Caco-2 (cell line): ENCODE measurements at regions not wholly inside any gene's neighbourhood (a gene's known extent, or its start where the extent isn't known, plus 50 kb on each side); places are given as distances from the start of the nearest gene placed in this dataset.

ENCODE experiments used
- BruUV-seq: library from RNA; stranded (reverse); fragments of 400-500 nt; replicated peaks from 2 replicates; lab custom pipeline; 2021; lab: Mats Ljungman, UMichigan
- CTCF ChIA-PET: fragments of 300-600 bp; sonication (Branson Sonifier 250); formaldehyde crosslinking; loops from one replicate; lab custom pipeline; 2022; ENCODE audit warnings: antibody characterized with exemption; lab: Charles Lee
- POLR2A ChIA-PET: fragments of 300-600 bp; sonication (Branson Sonifier 250); formaldehyde crosslinking; loops from one replicate; lab custom pipeline; 2022; ENCODE audit warnings: antibody characterized with exemption; lab: Charles Lee
- DNase-seq, 2 experiments: peaks; one replicate each; pipeline versions ENCODE4 v3.0.0 to v3.0.0-alpha.2; 2020 to 2022
- H3K27me3 ChIP-seq: replicated peaks from 2 replicates; pipeline ENCODE4 v1.6.0; 2011; ENCODE audit warnings: low read length; ENCODE audit not compliant: control insufficient read depth, insufficient read depth
- H3K36me3 ChIP-seq: 2 replicates; pipeline ENCODE4 v1.5.1; 2011; ENCODE audit warnings: low read length; ENCODE audit not compliant: control insufficient read depth, insufficient read depth
- H3K4me1 ChIP-seq: fragments of 250-450 bp; sonication (Bioruptor Pico); 2 replicates; pipeline ENCODE4 v1.5.1; 2020; ENCODE audit warnings: mild to moderate bottlenecking
- H3K4me3 ChIP-seq: 2 replicates; pipeline ENCODE4 v1.5.1; 2011; ENCODE audit warnings: low read depth, mild to moderate bottlenecking, control low read depth, low read length
- H3K9me3 ChIP-seq: fragments of 250-450 bp; sonication (Bioruptor Pico); 2 replicates; pipeline ENCODE4 v1.5.1; 2020; ENCODE audit warnings: mild to moderate bottlenecking, moderate library complexity
- H3K27ac Mint-ChIP-seq: one replicate; pipeline ENCODE4 v1.8.0; 2022; ENCODE audit warnings: mixed read lengths; ENCODE audit not compliant: unreplicated experiment
- H3K27me3 Mint-ChIP-seq: one replicate; pipeline ENCODE4 v1.8.0; 2022; ENCODE audit warnings: mixed read lengths; ENCODE audit not compliant: insufficient read depth, unreplicated experiment
- H3K36me3 Mint-ChIP-seq: one replicate; pipeline ENCODE4 v1.8.0; 2022; ENCODE audit warnings: mild to moderate bottlenecking, mixed read lengths; ENCODE audit not compliant: insufficient read depth, unreplicated experiment
- H3K4me1 Mint-ChIP-seq: one replicate; pipeline ENCODE4 v1.8.0; 2022; ENCODE audit warnings: low read depth, mixed read lengths; ENCODE audit not compliant: unreplicated experiment
- H3K4me3 Mint-ChIP-seq: one replicate; pipeline ENCODE4 v1.8.0; 2022; ENCODE audit warnings: mild to moderate bottlenecking, moderate library complexity, mixed read lengths; ENCODE audit not compliant: unreplicated experiment
- H3K9me3 Mint-ChIP-seq: one replicate; pipeline ENCODE4 v1.8.0; 2022; ENCODE audit warnings: mixed read lengths; ENCODE audit not compliant: unreplicated experiment
- intact Hi-C: fragments of 100-400 bp; cut with micrococcal nuclease; formaldehyde crosslinking; loops from one replicate; pipeline ENCODE4 v1.10.0; 2022; ENCODE audit not compliant: unreplicated experiment
- TF ChIP-seq, protein P1 (sequence below), 2 experiments: fragments of 200-600 bp in 1 of 2; IDR thresholded peaks; 1 replicate in 1 of 2; 2 replicates in 1 of 2; pipeline versions ENCODE4 v1.5.1 to v1.8.0; 2011 to 2022; ENCODE audit warnings: antibody characterized with exemption in 1 of 2, control low read depth in 1 of 2, inconsistent platforms in 1 of 2, low read depth in 1 of 2, low read length in 1 of 2, mild to moderate bottlenecking in 1 of 2, moderate library complexity in 1 of 2; ENCODE audit not compliant: insufficient read depth in 1 of 2, severe bottlenecking in 1 of 2, unreplicated experiment in 1 of 2

DNA sequence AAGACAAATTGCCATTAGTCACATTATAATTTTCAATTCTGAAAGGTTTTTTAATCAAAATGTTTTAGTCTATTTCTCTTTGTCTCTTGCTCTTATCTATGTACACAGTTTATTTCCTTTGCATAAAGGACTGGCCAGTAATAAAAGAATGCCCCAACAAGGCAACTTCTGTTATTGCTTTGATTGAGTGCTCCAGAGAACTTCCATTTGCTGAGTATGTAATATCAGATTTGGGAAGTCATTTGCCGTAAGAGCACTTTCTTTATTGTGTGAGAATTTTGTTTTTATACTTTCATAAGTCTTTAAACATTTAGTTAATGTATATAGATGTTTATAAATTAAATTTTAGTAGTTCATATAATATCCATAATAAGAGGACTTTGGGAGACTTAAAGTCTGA lies 1140.4 kb downstream of the PCDH9 start:
- no TSS peak for BruUV-seq
- CTCF ChIA-PET: no interaction called here
- intact Hi-C loops: no loop called here

DNA sequence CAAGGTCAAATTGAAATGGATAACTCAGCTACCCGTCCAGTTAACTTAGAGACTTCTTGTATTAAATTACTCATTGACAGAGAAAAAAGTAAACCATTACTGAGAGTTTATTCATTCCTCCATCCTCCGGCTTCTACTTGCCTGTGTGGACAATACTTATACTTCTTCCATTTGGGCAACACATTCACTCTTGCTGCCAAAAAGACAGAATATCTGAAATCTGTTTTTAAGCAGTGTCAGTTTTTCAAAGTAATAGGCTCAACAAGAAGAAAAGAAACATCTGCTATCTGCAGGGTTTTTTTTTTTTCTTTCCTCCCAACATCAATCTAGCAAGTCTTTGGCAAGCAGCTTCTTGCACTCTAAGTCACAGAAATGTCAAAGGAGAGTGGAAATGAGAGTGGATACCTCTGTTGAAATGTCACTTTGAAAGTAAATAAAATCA lies 1142.8 kb downstream of the PCDH9 start:
- Mint-ChIP-seq H3K27me3 (no peaks in the 10 kb centered on the region), H3K36me3 (no peaks in the 10 kb centered on the region), H3K27ac (no peak overlapping the region), H3K4me1 (no peaks in the 10 kb centered on the region), H3K9me3 (no peaks in the 10 kb centered on the region), H3K4me3 (no peak overlapping the region)
- H3K4me3 ChIP-seq: no peak overlapping the region
- POLR2A ChIA-PET: no interaction called here
- no peak for DNase-seq
- H3K9me3 ChIP-seq: no peaks in the 10 kb centered on the region; the same call in 1 of the 2 replicates
- no peaks in the 10 kb centered on the region for H3K4me1 ChIP-seq
- no peaks in the 10 kb centered on the region for H3K36me3 ChIP-seq
- CTCF ChIA-PET: no interaction called here
- TF ChIP-seq, protein P1, sequence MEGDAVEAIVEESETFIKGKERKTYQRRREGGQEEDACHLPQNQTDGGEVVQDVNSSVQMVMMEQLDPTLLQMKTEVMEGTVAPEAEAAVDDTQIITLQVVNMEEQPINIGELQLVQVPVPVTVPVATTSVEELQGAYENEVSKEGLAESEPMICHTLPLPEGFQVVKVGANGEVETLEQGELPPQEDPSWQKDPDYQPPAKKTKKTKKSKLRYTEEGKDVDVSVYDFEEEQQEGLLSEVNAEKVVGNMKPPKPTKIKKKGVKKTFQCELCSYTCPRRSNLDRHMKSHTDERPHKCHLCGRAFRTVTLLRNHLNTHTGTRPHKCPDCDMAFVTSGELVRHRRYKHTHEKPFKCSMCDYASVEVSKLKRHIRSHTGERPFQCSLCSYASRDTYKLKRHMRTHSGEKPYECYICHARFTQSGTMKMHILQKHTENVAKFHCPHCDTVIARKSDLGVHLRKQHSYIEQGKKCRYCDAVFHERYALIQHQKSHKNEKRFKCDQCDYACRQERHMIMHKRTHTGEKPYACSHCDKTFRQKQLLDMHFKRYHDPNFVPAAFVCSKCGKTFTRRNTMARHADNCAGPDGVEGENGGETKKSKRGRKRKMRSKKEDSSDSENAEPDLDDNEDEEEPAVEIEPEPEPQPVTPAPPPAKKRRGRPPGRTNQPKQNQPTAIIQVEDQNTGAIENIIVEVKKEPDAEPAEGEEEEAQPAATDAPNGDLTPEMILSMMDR (IDR thresholded peaks at IDR 0.05; ENCODE audit: insufficient read depth in 1 of 2, low read depth in 1 of 2, low read length in 1 of 2, severe bottlenecking in 1 of 2, unreplicated experiment in 1 of 2): no peak
- BruUV-seq: no TSS peak
- intact Hi-C loops: no loop called here
- no peaks in the 10 kb centered on the region for H3K27me3 ChIP-seq

More for the DNA sequence above, 1140.4 kb downstream of the PCDH9 start:
- Mint-ChIP-seq H3K4me1 (no peaks in the 10 kb centered on the region), H3K36me3 (no peaks in the 10 kb centered on the region), H3K27ac (no peak overlapping the region), H3K9me3 (no peaks in the 10 kb centered on the region), H3K27me3 (no peaks in the 10 kb centered on the region), H3K4me3 (no peak overlapping the region)
- Histone ChIP-seq H3K4me3 (no peak overlapping the region), H3K36me3 (no peaks in the 10 kb centered on the region), H3K4me1 (no peaks in the 10 kb centered on the region), H3K27me3 (no peaks in the 10 kb centered on the region), H3K9me3 (no peaks in the 10 kb centered on the region; the same call in 1 of the 2 replicates)
- POLR2A ChIA-PET: no interaction called here
- TF ChIP-seq, protein P1 (IDR thresholded peaks at IDR 0.05; ENCODE audit: insufficient read depth in 1 of 2, low read depth in 1 of 2, low read length in 1 of 2, severe bottlenecking in 1 of 2, unreplicated experiment in 1 of 2): no peak
- no peak for DNase-seq

DNA sequence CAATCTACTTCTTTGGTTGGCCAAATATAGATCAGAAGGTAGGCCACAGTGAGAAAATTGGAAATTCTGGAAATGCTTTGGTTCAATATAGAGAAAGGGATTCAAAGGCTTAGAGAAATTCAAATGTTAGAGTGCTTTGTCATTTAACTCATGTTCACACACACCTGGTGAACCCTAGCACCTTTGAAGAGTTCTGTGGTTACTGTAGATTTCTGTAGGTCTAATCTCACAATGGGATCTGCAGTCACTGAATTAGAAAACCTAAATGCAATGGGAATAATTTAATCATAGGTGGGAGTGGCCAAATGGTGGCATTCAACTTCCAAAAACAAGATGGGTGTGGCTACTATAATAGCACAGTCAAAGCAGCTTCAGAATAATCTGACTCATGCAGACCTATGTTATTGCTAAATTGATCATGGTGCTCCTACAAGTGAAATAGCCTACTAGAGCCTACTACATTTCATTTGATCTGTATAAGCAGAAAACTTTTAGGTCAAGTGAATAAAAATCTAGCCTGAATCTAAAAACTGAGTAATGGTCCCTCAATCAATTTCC lies 1152.9 kb downstream of the PCDH9 start:
- intact Hi-C loops: no loop called here
- no peaks in the 10 kb centered on the region for H3K36me3 Mint-ChIP-seq
- H3K27ac Mint-ChIP-seq: no peak overlapping the region
- H3K9me3 Mint-ChIP-seq: no peaks in the 10 kb centered on the region
- no peaks in the 10 kb centered on the region for H3K9me3 ChIP-seq
- BruUV-seq: no TSS peak
- H3K27me3 ChIP-seq: no peaks in the 10 kb centered on the region
- no peaks in the 10 kb centered on the region for H3K36me3 ChIP-seq
- H3K4me1 ChIP-seq: no peaks in the 10 kb centered on the region
- ChIA-PET POLR2A (no interaction called here), CTCF (no interaction called here)
- H3K27me3 Mint-ChIP-seq: peaks cover 3% of the 10 kb centered on the region
- no peak overlapping the region for H3K4me3 Mint-ChIP-seq
- TF ChIP-seq, protein P1 (IDR thresholded peaks at IDR 0.05; ENCODE audit: insufficient read depth in 1 of 2, low read depth in 1 of 2, low read length in 1 of 2, severe bottlenecking in 1 of 2, unreplicated experiment in 1 of 2): no peak
- DNase-seq: no peak
- H3K4me3 ChIP-seq: no peak overlapping the region
- no peaks in the 10 kb centered on the region for H3K4me1 Mint-ChIP-seq
